ENCODE measurements at regions not wholly inside any gene's neighbourhood (a gene's known extent, or its start where the extent isn't known, plus 50 kb on each side); places are given as distances from the start of the nearest gene placed in this dataset.
A peak's percentile ranks its signal among the peaks of the same experiment; 100 is the strongest.
"Not testable (repeated sequence)": the region's sequence is repeated elsewhere in the genome, so short reads cannot be mapped to it uniquely, and the experiment has no call there.

DNA sequence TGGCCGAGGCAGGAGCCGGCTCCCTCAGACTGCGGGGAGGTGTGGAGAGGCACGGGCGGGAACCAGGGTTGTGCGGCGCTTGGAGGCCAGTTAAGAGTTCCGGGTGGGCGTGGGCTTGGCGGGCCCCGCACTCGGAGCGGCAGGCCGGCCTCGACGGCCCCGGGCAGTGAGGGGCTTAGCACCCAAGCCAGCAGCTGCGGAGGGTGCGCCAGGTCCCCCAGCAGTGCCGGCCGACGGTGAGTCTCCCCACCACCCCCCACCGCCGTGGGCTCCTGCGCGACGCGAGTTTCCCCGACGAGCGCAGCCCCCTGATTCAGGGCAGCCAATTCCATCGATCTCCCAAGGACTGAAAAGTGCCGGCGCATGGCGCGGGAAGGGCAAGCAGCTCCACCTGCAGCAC, 605.4 kb upstream of the SLC35B3 start:
- no peak for DNase-seq

DNA sequence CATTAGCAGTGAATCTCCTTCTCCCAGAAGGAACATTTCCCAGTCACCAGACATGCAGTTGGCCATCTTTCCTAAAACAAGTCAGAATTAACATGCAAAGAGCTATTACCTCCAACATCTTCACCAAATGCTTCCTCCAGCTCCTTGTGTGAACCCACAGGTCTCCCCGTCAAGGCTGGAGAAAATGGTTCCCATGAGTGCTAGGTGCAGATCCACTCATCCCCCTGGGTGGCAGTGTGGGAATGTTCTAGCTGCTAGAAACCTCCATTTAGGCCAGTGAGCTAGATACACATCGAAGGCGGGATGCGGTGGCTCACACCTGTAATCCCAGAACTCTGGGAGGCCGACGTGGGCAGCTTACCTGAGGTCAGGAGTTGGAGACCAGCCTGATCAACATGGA, 603.9 kb upstream of the SLC35B3 start:
- no peak for DNase-seq

DNA sequence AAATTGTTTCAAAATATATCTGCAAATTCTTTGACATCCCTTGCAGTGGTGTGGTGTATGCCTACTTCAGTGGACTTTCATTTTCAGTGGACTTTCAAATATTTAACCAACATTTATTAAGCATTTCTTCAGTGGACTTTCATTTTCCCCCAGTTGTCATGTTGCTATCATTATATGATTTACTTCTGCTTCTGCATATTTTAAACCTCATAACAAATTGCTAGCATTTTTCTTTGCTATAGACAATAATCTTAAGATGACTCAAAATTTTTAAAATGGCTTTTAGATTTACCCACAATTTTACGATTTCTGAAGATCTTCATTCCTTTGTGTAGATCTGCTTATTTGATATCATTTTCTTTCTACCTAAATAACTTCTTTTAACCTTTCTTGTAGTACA, 592.7 kb upstream of the SLC35B3 start:
- DNase-seq = no peak

DNA sequence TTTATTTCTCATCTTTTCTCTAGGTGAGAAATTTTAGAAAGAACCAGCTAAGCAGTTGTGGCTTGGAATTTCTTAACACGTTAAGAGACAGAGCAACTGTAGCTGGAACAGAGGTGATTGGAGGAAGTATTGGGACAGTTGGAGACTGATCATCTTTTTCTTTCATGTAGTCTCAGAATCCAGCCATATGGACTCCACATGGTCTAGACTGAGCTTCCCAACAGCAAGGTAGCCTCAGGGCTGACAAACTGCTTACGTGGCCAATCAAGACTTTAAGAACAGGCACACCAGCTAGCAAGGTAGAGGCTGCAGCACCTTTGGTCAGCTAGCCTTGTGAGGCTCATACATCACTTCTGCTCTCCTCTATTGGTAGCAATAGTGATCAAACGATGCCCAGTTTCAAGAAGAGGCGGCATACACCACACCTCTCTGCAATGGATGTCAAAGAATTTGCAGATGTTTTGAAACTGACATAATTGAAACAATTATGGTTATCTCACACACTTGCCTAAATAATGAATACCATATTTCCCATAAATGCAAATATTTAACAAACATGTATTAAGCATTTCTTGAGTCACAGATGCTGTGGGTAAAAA, 590.5 kb upstream of the SLC35B3 start:
- no peak for DNase-seq

DNA sequence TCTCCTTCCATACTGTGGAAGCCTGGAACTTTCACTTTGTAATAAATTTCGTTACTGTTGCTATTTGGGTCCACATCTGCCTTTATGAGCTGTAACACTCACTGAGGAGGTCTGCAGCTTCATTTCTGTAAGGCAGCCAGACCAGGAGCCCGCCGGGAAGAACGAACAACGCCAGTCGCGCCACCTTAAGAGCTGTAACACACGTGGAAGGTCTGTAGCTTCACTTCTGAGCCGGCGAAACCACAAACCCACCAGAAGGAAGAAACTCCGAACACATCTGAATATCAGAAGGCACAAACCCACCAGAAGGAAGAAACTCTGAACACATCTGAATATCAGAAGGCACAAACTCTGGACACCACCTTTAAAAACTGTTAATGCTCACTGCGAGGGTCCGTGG, 589.9 kb upstream of the SLC35B3 start:
- no peak for DNase-seq

DNA sequence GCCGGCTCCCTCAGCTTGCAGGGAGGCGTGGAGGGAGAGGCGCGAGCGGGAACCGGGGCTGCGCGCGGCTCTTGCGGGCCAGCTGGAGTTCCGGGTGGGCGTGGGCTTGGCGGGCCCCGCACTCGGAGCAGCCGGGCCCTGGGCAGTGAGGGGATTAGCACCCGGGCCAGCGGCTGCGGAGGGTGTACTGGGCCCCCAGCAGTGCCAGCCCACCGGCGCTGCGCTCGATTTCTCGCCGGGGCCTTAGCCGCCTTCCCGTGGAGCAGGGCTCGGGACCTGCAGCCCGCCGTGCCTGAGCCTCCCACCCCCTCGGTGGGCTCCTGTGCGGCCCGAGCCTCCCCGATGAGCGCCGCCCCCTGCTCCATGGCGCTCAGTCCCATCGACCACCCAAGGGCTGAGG, 588.9 kb upstream of the SLC35B3 start:
- not testable (repeated sequence) for DNase-seq

DNA sequence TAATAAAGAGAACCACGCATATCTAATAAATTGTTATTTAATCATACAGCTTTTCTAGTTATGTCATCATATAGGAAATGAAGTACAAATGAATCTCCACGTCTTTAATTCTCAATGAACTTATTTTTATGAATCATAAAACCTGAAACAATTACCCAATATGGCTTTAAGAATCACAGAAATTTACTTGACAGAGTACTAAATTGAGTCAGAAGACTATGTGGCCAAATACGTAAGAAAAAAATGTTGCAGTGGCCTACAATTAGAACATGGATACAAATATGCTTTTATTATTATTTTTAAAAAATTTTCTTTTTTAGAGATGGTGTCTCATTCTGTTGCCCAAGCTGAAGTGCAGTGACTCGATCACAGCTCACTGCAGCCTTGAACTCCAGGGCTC, 584.7 kb upstream of the SLC35B3 start:
- no peak for DNase-seq

DNA sequence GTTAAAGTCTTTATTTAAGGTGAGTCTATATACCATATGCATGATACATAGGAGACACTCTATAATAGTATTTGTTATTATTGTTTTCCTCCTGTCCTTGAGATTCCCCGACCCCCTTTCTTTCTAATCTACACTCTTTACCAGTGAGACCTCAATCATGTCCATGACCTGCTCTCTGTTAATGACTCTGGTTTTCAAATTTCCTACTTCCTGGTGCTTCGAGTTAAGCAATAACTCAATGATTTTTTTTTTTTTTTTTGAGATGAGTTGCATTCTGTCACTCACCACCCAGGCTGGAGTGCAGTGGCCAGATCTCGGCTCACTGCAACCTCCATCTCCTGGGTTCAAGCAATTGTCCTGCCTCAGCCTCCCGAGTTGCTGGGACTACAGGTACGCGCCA, 574.6 kb upstream of the SLC35B3 start:
- DNase-seq = no peak

DNA sequence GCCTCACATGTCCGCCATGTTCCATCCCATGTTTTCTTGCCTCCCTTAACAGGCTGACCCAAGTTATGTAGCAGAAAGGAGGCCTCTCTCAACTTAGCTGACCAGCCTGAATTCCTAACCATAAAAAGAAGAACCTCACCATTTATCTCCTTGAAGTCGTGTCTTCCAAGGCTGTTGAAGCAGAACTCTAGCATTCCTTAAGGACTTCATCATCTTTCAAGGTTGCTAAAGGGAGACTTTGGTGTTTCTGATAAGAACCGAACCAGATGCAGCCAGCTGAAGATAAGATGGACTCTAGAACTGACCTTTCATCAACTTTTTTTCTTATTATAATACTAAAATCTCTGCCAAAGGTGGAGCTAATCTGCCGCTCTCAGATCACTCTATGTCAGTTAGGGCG, 571.7 kb upstream of the SLC35B3 start:
- DNase-seq = no peak

DNA sequence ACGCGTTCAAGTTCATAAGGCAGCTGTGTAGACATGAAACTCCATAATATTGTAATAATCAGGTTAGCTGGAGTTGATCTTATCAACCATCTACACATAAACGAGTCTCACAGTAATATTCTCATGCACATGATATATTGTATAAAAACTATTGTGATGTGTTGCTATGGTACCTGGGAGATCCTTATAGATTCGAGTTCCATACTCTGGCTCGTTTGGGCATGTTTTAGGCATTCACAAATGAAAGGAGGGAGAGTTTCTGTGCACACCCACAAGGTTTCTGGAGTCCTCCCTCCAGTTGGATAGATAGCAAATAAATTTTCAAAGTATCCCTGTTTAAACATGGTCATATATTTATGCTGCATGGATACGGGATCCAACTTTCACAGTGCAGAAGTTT, 567.5 kb upstream of the SLC35B3 start:
- DNase-seq = no peak

DNA sequence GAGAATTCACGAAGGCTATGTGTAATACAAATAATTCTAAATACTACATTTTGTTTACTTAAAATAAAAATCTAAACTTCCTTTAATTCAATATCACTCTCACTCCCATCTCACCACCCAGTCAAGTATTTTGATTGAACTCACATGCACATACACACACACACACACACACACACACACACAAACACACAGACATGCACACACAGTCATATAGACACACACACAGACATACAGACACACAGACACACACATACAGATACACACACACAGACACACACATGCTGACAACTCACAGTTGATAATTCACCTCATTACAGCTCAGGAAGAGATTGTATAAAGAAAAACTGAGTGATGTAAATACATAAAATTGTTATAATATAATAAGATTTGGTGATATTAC, 559.8 kb upstream of the SLC35B3 start:
- DNase-seq = no peak

DNA sequence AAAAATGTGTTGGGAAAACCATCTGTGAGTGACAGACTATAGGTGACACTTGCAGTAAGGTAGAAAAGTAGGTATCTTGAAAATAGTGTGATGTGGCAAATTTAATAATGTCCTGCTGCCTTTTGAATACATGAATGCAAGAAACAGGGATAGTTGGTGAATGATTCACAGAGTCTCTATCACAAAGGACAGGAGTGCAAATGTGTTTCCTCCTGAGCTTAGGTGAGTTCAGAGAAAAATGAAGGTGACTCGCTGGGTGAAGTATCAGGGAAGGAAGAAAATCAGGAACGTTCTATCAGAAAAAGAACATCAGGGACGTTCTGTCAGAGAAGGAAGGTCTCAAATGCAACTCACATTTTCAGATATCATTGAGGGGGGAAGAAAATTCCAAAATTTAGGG, 557.8 kb upstream of the SLC35B3 start:
- DNase-seq = no peak

DNA sequence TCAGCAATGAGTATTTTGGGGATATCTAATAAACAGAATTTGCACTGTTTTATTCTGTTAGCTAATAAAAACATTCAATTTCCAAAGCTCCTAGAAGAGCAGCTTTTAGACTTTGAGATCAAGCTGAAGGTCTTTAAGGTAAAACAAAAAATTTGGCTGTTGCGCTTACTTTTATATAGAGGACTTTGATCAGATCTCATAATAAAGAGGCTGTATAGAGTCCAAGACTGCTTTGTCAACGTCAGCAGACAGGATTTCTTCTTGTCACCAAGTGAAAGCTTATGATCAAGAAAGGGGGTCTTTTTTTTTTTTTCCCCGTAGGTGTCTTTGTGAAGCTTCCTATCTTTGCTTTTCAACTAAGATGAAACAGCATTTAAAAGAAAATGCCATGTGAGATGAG, 556.5 kb upstream of the SLC35B3 start:
- no peak for DNase-seq

DNA sequence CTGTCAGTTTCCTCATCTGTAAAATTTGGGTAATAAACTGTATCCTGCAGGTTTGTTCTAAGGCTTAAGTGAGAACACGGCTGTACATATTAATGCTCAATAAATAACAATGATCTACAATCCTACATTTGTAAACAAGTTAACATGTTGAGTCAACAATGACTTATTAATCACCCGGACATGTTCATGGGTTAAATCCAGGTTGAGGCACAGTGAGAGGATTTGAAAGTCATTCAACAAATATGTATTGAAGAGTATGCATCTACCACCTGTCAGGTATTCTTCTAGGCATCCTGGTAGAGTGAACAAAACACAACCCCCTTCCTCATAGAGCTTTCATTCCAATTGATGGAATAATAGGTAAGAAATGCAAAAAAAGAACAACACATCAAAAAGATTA, 554.7 kb upstream of the SLC35B3 start:
- no peak for DNase-seq

DNA sequence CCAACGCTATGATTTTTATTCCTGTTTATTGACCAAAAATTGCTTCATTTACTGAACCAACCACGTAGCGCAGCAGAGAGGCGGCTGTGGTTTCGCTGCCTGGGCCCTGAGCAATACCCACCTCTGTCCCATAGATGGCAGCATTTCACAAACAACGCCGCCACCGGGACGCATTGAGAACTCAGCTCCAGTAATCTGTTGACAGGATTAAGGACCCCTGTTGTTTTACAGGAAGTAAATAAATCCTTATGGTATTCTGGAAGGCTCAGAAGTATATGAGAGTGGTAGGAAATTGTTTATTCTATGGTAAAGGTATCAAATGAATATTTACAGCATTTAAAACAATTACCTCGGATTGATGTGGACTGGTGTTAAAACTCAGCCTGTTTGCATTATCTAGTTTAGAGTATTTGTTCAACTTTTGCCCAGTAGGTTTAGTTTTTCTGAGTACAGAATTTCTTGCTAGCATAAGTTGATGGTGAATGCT, 547.9 kb upstream of the SLC35B3 start:
- DNase-seq = peak; percentile 13

DNA sequence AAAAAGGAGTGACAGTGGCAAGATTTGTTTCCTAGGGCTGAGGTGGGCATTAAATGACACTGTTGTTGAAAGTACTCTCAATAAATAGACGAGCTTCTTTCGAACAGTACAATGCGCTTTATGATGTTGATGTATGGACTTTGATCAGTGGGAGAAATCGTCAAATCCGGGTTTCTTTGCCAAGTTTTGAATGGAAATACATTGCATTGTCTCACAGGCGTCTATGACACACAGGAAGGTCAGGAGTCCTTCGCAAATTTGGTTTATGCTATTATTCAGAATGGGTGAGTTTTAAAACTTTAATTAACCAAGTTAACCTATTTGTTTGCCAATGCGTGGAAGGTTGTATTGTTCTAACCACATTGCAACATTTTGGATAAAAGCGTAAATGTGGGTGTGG, 547.3 kb upstream of the SLC35B3 start:
- DNase-seq = no peak

DNA sequence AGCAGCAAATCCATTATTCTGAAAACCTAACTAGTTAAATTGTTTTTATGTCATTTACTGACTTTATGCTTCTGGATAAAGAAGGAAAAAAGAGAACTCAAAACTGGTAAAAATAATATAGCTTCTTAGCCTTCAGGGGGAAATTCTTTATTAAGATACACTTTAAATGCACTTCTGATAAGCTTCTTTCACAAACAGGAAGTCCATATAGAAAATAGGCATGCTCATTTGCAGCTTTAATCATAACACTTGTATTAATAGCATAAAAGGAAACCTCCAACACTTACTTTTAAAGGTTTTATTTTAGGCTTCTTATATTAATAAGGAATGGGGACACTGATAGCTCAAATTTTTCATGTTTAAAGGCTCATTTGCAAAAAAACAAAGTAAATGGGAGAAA, 538.0 kb upstream of the SLC35B3 start:
- no peak for DNase-seq

DNA sequence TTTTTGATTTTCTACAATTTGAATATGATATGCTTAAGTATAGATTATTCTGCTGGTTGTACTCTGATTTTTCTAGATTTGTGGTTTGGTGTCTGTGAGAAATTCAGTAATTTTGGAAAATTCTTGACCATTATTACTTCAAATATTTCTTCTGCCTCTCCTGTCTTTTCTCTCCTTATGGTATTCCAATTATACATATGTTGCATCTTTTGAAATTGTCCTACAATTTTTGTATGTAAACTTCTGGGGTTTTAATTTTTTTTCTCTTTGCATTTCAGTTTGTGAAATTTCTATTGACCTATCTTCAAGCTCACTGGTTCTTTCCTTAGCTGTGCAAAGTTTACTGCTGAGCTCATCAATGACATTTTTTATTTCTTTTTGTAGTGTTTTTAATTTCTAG, 534.4 kb upstream of the SLC35B3 start:
- DNase-seq = no peak

DNA sequence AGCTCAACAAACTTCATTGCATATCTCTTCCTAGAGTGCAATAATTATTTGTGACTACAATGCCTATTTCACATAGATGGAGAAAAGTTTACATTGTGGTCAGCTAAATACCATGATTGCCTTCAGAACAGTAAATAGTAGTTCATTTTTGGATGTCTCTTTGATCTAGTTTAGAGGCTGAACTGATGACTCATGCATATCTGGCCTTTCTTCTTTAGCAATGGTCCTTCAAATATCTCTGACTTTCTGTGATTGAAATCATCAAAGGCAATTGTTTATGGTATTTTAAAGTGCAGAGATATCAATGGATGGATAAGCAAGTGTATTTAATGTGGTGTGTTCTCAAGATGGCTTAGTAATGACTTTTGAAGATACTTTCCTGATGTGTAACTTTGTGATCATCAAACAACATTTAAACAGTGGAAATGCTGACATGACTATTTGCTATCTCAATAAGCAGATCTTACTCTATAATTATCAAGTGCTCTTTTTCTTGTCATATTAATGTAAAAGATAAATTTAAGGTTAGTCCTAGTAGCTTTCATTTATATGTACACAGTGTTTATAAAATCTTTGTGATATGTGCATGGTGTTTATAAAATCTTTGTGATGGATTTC, 523.7 kb upstream of the SLC35B3 start:
- DNase-seq = no peak

DNA sequence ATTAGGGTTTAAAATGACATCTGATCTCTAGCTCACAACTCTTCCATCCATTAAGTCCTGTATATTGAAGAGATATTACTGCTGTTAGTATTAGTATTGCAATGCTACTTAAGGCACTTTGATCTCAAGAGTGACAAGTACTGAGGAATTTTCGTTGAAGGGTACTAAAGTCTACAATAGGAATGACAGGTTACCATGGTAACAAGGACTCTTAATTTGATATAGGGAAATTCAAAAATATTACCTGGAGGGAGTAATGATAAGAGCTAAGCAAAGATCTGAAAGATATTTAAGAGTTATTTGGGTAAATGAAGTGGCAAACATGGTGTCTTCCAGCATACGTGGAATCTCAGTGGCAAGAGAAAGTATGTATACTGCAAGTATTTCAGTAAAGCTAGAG, 518.0 kb upstream of the SLC35B3 start:
- DNase-seq = no peak

DNA sequence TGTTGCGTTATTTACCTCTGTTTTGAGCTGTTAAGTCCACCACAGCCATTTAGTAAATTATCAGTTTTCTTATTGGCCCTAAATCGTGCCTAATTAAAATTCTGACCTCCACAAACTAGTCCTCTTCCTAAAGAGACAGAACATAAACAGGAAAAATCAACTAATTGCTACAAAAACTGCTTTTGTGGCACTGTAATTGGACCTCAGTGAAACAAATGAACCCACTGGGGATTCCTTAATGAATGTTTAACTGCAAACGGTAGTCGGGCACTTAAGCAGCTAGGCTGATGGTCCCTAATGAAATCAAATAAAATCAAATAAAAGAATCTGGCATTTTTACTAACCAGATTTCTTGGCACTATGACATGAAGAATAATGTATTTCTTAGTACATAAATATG, 513.4 kb upstream of the SLC35B3 start:
- no peak for DNase-seq

DNA sequence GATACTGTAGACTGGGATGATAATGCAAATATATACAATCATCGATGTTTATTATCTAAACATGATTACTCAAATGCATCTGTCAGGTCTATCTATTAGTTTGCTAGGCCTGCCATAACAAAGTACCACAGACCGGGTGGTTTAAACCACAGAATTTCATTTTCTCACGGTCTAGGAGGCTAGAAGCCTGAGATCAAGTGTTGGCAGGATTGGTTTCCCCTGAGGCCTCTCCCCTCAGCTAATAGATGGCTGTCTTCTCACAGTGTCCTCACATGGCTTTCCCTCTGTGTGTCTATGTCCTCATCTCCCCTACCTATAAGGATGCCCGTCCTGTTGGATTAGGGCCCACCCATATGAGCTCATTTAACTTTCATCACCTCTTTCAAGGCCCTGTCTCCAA, 512.6 kb upstream of the SLC35B3 start:
- no peak for DNase-seq

DNA sequence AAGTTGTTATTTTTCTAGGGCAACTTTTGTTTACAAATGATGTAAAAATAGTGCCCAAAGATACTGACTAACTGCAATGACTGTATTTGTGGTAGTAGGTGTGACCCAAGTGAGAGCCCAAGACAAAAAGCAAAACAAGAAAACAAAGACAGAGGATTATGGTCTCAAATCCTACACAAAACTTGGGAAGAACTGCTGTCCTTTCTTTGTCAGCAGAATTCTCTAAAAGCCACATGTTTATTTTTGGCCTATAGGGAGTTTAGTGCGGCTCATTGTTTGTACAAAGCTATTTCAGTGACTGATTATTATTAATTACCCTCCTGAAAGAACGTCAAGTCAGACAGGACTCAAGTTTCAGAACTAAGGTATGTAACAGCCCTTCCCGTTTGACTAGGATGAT, 509.2 kb upstream of the SLC35B3 start:
- DNase-seq = no peak

DNA sequence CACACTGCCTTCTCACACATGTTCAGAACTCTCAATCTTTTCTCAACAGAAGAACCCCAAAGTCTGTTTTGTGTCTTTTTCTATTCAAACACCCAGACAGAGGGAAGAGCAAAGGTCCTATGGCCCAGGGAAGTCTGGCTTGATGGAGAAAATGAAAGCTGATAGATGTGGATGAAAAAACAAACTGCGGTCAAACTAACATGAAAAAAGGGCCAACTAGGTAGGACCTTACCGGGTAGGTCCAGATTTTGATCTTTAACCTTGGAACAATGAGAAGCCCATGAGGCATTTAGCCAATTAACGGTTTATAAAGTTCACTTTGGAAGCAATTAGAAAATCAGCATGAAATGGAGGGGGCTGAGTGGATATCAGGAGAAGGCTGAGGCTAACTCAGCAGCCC, 507.7 kb upstream of the SLC35B3 start:
- no peak for DNase-seq

DNA sequence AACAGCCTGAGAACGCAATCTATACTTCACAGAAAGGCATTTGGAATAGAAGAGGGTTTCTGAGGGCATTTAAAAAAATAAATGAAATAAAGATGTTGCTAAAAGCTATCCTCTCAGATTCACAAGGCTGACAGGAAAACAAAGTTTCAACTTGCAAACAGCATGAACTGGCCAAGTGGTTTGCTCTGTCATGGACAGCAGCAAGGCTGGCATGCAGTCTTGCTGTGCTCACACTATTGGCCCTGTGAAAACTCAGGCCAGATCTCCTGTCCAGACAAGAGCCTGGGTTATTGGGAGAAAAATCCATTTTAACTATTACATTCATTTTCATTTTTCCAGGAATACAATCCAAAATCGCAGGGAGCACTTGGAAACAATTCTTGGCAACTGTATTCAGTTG, 506.2 kb upstream of the SLC35B3 start:
- DNase-seq = no peak
